IPS-NIHi11 (cell line): ENCODE measurements at regions not wholly inside any gene's neighbourhood (a gene's known extent, or its start where the extent isn't known, plus 50 kb on each side); places are given as distances from the start of the nearest gene placed in this dataset.
"Not testable (repeated sequence)": the region's sequence is repeated elsewhere in the genome, so short reads cannot be mapped to it uniquely, and the experiment has no call there.

Source experiments
- DNase-seq: peaks from one replicate; pipeline ENCODE4 v3.0.0; 2012; ENCODE audit warnings: mixed read lengths, low spot score

DNA sequence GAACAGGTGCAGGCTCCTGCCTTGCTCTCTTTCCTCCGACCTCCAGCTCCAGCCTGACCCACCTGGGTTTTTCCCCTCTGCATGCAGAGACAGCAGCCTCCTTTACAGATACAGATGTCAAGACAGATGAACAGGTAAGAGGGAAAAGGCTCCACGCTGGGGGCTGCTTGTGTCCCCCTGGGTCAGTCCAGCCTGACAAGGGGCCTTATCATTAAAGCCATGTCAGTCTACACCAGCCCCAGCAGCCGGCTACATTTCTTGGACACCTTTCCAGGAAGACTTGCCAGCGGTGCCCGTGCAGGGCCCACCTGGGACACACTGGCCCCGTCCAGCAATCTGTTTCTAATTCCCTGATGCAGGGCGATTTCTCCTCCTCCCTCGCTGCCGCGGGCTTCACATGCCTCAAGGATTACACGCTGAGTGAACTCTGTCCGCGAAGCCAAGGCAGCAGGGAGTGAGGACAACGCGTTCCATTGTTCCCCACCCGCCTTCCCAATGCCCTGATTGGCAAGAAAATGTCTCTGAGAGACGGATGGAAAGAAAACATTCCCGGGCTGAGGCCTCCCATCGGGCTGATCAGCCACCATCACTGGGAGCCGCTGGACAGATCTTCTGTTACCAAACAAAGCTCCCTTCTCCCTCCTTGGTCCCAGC lies 184.7 kb downstream of the C16orf95 start:
- no peak for DNase-seq

DNA sequence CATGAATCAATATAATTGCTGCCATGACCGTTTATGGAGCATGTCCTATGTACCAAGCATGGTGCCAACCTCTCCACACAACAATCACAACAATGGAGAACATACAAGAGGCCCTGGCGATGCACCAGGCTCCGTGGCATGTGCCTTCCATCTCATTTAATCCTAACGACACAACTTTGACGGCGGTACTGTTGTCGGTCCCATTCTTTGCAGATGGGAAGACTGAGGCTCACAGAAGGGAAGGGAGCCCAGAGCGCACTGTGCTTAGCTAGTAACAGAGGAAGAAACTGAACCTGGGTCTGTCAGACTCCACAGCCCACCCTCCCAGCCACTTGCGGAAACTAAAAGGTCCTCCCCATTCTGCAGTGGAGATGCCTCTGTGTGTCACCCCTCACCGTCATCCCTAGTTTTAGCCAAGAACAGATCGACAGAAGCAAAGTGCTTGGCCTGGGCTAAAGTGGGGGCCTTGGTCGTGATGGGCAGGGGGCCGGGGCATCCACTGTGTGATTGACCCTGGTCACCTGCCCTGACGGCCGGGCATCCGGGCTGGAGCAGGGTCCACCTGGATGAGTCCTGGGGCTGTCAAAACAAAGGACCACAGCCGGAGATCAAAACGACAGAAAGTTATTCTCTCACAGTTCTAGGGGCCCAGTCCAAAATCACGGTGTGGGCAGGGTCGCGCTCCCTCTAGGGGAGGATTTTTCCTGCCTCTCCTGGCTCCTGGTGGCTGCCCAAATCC lies 183.9 kb downstream of the C16orf95 start:
- DNase-seq, result no peak

DNA sequence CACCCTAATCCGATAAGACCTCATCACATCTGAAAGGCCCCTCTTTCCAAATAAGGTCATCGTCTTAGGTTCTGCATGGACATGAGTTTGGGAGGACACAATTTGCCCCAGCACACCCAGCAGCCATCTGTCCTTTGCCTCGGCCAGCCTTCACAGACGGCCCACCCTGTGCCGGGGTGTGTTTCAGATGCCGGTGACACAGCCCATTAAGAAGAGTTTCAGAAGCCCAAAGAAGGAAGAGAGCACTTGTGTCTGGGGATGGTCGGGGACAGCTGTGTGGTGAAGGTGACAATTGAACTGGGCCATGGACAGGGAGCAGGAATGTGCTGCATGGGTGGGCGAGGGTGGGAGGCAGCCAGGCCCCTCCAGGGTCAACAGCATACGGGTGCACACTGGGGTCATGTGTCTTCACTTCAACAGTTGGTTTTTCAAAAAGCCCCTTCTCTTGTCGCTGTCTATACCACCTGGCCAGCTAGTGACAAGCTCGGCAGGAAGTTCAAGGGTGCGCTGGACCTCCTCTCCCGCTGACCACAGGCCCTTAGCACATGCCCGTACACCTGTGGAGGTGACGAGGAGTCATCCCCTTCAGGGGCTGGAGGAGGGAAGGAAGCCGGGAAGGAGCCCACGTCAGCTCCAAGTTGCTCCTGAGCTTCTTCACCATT lies 183.1 kb downstream of the C16orf95 start:
- DNase-seq, result no peak

DNA sequence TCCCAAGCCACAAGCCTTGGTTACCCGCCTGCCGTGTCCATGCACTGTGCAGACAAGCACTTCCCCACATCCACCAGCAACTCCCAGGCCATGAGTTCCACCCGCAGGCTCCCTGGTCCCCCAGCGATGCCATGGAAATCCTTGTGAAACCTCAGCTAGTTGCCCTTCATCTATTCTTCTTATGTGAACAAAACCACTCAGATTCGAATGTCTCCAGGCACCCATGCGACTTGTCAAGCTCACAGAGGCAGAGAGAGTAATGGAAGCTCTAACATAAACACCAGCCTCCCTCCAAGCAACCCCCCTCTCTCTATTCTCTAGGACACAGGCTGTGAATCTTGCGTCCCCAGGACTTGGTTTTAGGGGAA lies 182.6 kb downstream of the C16orf95 start:
- DNase-seq, result no peak

DNA sequence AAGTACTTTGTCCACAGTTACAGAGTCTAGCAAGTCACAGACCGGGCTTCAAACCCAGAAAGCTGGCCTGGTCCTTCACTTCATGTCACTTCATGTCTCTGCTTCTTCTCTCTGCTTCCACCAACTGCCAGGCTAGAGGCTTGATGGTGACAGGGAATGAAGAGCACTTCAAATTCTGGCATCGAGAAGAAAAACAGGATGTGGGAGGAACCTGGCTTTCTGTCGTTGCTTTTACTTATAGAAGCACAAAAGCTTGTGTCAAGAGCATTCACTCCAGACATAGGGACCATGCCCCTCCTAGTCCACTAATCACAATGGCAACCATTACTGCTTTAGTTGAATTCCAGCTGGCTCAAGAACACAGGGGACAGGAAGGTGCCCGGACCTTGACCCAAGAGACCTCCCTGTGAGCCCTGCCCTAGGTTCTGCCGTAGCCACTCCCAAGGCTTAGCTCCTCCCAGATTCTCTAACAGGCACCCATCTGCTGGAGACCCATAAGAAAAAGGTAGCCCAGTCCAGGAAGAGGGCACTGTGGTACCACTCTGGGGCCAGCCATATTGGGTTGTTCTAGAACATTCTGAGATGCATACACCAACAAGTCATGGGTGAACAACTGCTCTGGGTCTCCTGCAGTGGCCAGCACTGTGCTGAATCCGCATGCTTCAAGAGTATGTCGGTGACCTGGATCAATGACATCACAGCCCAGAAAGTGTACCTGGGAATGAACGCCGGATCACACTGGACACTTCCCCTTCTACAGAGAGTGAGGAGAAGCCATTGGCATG lies 181.8 kb downstream of the C16orf95 start:
- DNase-seq, result no peak

DNA sequence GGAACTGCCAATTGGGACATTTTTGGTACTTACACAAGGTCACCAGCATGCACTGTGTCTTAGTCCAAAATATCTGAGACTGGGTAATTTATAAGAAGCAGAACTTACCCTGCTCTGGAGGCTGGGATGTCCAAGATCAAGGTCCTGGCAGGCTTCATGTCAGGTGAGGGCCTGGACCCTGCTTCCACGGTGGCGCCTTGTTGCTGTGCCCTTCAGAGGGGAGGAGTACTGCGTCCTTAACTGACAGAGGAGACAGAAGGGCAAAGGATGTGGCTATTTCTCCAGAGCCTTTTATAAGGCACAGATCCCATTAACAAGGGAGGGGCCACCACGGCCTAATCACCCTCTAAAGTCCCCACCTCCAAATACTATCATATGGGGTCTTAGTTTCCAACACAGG lies 178.9 kb downstream of the C16orf95 start:
- DNase-seq, result no peak

DNA sequence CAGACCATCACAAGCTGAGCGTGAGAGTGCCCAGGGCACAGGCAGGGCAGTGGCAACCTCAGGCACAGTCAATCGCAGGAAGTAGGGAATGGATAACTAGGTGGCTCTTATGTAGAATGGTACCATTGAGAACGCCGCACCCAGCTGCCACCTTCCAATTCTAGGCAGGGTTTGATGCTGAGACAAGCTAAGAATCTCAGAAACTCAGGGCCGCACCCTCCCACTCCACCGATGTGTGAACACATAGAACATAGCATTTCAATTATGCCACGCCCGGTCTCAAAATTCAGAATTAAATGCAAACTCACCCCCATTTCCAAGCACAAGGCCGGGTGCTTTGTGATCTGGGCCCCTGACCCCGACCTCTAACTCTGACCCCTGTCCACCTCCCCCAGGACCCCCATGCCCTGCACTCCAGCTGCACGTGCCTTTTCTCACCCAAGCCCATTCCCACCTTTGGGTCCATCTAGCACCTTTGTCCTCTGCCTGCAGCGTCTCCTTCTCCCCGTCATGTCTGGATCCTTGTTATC lies 178.4 kb downstream of the C16orf95 start:
- DNase-seq, result no peak

DNA sequence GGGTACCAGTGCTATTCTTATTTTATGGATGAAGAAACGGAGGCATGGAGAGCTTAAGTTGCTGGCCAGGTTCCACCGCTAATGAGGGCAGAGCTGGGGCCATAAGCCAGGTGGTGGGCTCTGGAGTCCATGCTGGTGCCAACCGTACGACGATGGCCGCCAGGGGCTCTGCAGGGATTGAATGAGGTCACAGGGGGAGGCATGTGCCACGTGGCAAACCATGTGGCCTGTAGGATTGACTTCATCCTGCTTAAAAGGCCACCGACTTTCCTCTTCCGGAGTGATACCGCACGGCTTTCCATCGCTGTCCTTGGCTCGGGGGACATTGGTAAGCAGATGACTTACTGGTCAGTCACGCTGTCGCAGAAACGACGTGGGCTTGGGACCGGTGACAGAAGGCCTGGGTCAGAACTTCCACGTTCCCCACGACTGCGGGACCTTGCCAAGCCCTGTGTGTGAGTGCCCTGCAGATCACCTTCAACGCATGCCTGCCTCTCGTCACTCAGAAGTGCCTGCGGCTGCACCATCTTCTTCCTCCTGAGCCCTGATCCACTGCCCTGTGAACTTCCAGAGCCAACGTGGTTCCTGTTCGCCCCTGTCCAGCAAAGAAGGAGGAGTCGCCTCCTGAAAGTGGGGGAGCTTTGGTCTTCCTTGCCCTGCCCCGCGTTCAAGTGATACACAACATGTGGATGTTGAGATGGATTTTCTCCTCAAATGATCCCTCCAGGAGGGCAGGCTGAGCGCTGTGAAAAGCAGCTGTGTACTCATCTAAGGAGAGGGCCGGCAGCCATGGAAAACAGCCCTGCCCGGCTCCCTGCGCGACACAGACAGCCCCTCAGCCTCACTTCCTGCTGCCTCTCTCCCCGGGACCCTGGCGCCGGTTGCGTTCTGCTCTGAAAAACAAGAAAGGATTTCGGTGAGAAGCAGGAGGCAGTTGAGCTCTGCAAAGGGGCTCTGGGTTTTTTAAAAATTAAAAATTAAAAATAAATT lies 176.7 kb downstream of the C16orf95 start:
- DNase-seq, result no peak

DNA sequence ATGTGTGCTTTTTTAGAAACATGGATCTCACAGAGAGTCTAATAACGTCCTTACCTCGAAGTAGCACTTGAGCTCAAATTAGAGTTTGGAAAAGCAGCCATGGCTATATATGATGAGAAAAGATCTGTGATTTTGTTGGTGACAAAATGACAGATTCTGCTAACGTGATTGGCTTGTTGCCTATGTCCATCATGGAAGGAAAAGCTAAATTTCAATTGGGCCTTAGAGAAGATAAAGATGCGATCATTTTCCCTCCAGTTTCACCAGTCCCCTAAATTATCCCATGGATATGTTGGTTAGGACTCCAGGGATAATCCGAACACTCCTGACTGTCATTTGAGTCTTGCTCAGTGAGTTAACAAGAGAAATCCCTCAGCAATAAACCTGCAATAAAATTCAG lies 175.8 kb downstream of the C16orf95 start:
- no peak for DNase-seq

DNA sequence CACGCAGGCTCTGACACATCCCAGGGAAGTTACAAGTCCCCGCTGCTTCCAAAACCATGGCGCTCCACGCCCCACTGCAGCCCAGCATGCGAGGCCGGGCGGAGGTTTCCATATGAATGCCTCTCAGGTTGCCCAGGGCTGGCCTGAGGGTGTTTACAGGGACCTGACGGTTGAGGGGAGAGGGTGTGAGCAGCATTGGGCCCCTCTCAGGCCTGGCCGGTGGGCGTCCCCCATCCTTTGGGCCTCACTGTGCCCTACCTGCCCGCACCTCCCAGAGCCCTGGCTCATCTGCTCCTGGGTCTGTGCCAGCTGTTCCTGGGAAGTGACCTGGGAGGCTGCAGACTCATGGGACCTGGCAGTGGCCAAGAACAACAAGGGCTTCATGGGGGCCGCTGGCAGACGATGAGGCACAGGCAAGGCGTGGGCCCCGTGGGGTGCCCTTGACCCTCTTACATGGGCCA lies 173.5 kb downstream of the C16orf95 start:
- peak; percentile 42 for DNase-seq

DNA sequence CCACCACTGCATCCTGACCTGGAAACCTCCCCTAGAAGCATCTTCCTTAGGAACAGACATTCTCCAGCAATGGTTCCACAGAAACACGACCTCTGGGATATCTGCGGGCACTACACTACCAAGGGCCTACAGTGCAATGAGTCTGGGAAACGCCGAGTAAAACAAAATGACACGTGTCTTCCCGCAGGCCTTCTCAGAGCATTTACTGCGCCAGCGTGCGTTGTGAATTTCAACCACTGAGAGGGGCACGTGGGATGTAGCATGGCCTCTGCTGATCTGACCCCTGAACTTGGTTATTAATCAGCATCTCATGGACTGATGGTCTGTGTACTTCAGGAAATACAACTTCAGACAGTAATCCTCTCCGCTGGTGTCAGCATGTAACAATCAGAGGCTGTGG lies 173.0 kb downstream of the C16orf95 start:
- no peak for DNase-seq

DNA sequence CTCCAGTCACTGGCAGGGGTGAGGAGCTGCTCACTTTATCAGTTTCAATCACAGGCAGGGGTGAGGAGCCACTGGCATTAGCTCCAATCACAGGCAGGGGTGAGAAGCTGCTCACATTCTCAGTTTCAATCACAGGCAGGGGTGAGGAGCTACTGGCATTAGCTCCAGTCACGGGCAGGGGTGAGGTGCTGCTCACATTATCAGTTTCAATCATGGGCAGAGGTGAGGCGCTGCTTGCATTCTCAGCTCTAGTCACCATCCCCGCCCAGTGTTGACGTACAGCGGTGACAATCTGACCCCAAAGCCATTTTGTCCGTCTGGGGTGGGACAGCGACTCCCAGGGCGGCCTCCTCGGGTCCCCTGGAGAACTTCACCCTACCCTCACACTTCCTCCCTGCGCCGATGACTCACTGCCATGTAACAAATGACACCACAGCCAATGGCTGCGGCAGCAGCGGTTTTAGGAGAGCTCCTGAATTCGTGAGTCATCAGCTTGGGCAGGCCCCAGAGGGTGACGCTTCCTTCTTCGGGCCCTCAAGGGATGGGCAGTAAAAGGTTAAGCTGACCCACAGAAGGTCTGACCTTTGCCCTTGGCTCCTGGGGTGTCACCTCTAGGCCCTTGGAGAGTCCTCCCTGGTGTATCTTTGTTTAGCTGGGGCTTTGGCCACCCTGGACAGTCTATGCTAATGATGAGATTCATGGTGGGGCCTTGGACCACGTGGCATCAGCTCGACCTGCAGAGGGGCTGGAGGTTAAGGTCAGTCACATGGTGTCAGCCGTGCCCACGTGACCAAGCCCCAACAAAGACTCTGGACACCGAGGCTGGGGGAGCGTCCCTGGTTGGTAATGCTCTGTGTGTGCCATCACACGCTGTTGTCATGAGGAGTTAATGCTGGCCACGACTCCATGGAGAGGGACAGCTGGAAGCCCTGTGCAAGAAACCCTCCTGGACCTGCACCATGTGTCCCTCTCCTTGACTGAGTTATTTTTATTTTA lies 171.7 kb downstream of the C16orf95 start:
- DNase-seq, result no peak

DNA sequence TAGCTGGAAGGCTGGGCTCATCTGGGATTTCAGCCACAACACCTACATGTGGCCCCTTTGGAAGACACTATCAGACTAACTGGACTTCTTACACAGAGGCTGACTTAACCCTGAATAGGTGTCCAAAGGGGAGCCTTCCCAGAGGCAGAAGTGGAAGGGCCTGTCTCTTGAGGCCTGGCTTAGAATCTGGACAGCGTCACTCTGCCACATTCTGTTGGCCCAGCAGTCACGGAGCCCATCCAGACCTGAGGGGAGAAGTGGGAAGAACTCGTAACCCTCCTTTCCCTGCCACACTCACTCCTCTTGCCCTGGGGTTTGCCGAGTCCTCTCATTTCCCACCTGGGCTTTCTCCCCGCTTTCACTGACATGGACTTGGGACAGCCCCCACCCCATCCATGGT lies 170.5 kb downstream of the C16orf95 start:
- no peak for DNase-seq

DNA sequence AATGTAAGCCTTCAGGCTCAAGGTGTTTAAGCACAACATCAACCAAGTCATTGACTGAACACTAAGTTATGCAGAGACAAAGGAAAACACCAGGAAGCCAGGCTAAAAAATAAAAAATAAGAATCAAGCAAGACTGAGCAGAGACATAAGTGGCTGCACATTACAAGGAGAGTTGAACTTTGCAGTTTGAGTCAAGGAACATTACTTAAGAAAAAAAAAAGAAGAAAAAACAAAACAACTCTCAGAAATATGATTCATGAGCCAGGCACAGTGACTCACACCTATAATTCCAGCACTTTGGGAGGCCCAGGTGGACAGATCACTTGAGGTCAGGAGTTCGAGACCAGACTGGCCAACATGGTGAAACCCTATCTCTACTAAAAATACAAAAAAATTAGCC lies 168.1 kb downstream of the C16orf95 start:
- no peak for DNase-seq

DNA sequence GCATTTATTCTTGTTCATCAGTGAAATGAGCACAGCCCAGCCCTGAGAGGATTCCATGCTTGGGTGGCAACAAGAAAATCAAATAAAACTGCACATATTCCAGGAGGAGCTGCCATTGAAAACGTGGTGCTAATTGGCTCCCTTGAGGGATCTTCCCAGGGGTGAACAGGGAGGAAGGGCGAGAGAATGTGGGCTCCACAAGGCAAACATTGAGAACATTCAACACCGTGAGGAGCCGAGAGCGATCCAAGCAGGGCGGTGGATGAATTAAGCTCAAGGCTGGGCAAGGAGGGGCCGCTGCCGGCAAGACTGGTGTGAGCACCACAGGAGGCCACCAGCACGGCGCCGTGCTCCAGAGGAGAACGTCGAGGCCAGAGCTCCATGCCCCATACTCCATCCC lies 166.9 kb downstream of the C16orf95 start:
- no peak for DNase-seq

DNA sequence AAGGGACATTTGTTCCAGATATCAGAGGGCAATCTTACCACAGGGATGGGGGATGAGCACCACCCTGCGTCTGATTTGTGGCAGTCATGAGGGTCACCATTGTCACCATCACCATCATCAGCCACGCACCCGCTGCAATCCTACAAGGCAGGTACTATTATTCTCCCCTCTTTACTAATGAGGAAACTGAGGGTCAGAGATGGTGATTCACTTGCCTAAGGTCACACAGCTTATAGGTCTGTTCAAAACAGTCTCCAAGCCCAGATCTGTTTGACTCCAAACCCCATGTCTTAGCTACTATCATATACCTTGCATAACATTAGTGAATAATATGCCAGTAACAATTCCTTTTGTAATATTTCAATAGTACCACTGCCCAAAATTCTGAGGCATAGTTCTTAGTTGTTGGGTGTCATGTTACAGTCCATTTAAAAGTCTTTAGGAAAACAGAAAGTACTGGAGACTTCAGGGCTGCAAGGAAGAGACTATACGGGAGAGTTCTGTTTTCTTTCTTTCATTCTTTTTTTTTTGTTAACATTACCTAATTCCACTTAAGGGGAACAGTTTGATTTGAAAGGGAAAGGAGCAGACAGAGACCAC lies 166.4 kb downstream of the C16orf95 start:
- no peak for DNase-seq

DNA sequence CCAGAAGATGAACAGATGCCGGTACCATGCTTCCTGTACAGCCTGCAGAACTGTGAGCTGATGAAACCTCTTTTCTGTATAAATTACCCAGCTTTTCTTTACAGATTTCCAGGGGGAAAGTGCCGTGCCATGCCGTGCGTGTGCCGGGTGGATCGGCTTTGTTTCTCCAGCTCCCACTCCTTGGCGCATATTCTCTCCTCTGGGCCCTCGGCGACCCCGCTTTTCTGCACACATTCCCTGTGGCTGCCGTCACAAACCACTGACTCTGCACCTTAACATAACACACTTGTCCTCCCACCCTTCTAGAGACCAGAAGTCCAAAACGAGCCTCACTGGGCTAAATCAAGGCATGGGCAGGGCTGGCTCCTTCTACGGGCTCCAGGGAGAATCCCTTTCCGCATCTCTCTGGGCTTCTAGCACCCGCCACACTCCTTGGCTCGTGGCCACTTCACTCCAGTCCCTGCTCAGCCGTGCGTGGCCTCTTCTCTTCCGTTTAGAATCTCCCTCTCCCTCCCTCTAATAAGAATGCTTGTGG lies 164.9 kb downstream of the C16orf95 start:
- DNase-seq, result no peak

DNA sequence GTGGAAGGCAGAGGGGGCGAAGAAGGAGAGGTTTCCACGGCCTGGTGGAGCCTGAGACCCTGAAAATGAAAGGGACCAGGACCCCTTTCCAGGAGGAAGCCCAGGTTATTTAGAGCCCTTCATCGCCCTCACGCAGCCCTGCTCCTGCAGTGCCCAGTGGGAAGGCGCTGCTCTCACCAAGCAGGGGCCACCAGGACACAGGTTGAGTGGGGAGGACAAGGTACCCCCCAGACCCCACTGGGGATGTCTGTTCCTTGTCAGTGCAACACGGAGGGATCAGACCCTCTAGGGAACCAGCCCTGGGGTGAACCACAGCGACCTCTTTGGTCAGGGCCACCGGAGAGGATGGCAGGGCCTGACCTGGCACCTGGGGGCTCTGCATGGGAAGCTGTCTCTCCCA lies 163.9 kb downstream of the C16orf95 start:
- DNase-seq, result no peak

DNA sequence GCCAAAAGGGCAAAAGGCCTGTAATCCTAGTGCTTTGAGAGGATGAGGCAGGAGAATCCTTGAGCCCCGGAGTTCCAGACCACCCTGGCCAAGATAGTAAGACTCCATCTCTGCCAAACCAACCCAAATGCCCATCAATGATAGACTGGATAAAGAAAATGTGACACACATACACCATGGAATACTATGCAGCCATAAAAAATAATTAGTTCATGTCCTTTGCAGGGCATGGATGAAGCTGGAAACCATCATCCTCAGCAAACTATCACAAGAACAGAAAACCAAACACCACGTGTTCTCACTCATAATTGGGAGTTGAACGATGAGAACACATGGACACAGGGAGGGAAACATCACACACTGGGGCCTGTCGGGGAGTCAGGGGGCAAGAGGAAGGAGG lies 161.9 kb downstream of the C16orf95 start:
- DNase-seq, result not testable (repeated sequence)
